Thymus (tissue), 11 donors: ENCODE measurements at regions not wholly inside any gene's neighbourhood (a gene's known extent, or its start where the extent isn't known, plus 50 kb on each side); places are given as distances from the start of the nearest gene placed in this dataset.

Experiments used
- DNase-seq, 9 donors: peaks; one replicate each; pipeline ENCODE4 v3.0.0-alpha.2; 2013; ENCODE audit warnings: low spot score in 9 of 9, low read depth in 6 of 9, missing footprints in 1 of 9
- H3K27ac ChIP-seq, 2 donors: one replicate each; pipeline ENCODE4 v1.5.1; 2013; ENCODE audit warnings: control low read depth in 1 of 2, low read depth in 1 of 2, low read length in 1 of 2, mild to moderate bottlenecking in 1 of 2, moderate library complexity in 1 of 2
- H3K27me3 ChIP-seq, 2 donors: one replicate each; pipeline ENCODE4 v1.5.1; 2013; ENCODE audit warnings: low read length in 1 of 2; ENCODE audit not compliant: control insufficient read depth in 2 of 2, insufficient read depth in 1 of 2
- H3K36me3 ChIP-seq, 2 donors: one replicate each; pipeline ENCODE4 v1.5.1; 2013; ENCODE audit warnings: low read length in 1 of 2, mild to moderate bottlenecking in 1 of 2, moderate library complexity in 1 of 2; ENCODE audit not compliant: control insufficient read depth in 2 of 2, insufficient read depth in 2 of 2
- H3K4me1 ChIP-seq, 2 donors: one replicate each; pipeline ENCODE4 v1.5.1; 2013; ENCODE audit warnings: low read length in 2 of 2; ENCODE audit not compliant: control insufficient read depth in 2 of 2, insufficient read depth in 2 of 2
- H3K4me3 ChIP-seq, 2 donors: one replicate each; pipeline ENCODE4 v1.5.1; 2013; ENCODE audit warnings: low read length in 2 of 2, control low read depth in 1 of 2, mild to moderate bottlenecking in 1 of 2
- H3K9me3 ChIP-seq, 2 donors: one replicate each; pipeline ENCODE4 v1.5.1; 2013; ENCODE audit warnings: low read length in 1 of 2, mild to moderate bottlenecking in 1 of 2; ENCODE audit not compliant: control insufficient read depth in 2 of 2, insufficient read depth in 1 of 2
- WGBS: extraction: QIAGEN DNeasy Blood & Tissue Kit; methylation state at CpG from one replicate; pipeline ENCODE4 v1.1.7; 2013; 5-methylcytosine and 5-hydroxymethylcytosine counted together
- donor health status: healthy.

DNA sequence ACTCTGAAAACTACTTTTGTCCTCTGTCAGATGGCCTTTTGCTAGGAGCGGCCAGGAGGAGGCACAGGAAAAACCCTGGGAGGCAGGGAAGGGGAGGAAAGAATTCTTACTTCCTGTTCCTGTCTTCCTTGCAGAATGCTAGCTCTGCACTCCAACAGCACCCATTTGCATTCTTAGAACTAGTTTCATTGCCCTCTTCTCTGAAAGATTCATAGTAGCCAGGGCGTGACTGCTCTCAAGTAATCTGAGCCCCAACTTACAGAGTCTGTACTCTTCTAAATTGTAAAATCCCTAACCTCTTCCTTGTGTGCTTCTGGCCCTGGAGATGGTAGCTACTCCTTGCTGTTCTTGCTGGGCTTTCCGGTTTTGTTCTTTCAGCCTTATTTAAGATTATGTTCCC is 75.3 kb upstream of the STEAP1 start:
- no peak for DNase-seq

DNA sequence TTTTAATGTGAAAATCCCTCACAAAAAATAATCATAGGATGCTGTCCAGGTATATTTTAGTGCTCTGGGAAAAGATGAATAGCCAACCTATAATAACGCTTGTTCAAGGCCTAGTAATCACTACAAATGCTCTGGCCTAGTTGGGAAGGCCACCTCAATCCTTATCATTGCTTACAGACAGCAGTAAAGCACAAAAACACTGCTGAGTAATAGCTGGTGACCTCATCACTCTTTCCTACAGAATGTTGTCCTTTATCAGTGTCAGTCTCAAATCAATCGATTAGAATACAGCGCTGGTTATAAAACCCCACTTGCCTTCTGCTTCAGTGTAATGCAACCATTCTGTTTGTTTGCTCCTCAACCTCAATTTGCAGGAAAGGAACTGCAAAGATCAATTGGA is 72.6 kb upstream of the STEAP1 start:
- Histone ChIP-seq H3K9me3 (no peaks in the 10 kb centered on the region), H3K4me1 (no peaks in the 10 kb centered on the region), H3K4me3 (no peak overlapping the region), H3K27me3 (no peaks in the 10 kb centered on the region), H3K36me3 (no peaks in the 10 kb centered on the region), H3K27ac (no peak overlapping the region)
- 94% methylated on average over 3 of the region's 3 CpGs for WGBS
- DNase-seq = no peak

More for the DNA sequence above, 75.3 kb upstream of the STEAP1 start:
- Histone ChIP-seq H3K9me3 (no peaks in the 10 kb centered on the region), H3K27ac (no peak overlapping the region), H3K4me3 (no peak overlapping the region), H3K27me3 (no peaks in the 10 kb centered on the region), H3K4me1 (no peaks in the 10 kb centered on the region), H3K36me3 (no peaks in the 10 kb centered on the region)
- WGBS = 93% methylated on average over 3 of the region's 3 CpGs

DNA sequence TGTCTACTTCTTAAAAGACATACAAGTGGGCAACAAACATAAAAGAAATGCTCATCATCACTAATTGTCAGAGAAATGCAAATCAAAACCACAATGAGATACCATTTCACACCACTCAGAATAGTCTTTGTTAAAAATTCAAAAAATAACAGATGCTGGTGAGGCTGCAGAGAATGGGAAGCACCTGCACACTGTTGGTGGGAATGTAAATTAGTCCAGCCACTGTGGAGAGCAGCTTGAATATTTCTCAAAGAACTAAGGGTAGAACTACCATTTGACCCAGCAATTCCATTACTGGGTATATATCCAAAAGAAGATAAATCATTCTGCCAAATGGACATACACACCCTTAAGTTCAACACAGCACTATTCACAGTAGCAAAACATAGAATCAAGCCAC is 61.8 kb upstream of the STEAP1 start:
- Histone ChIP-seq H3K27me3 (no peaks in the 10 kb centered on the region), H3K36me3 (no peaks in the 10 kb centered on the region), H3K9me3 (no peaks in the 10 kb centered on the region), H3K27ac (no peak overlapping the region), H3K4me1 (no peaks in the 10 kb centered on the region), H3K4me3 (no peak overlapping the region)
- DNase-seq = no peak

DNA sequence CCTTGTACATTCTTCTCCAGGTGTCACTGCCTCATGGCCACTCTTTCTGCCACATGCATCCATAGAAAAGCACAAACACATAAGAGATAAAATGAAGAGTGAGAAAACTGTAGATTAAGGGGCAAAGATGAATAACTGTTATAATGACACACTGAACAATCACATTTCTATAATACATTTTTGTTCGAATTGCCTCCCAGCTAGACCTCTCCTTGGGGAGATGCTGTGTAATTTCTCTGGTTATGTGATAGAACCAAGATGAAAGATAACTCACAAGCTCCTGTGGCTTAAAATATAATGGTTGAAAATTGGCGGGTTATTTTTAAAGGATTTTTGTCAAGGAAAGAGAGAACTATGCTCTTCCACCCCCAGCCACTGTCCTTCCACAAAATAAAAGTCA is 60.2 kb upstream of the STEAP1 start:
- Histone ChIP-seq H3K27ac (no peak overlapping the region), H3K9me3 (no peaks in the 10 kb centered on the region), H3K4me1 (no peaks in the 10 kb centered on the region), H3K27me3 (no peaks in the 10 kb centered on the region), H3K36me3 (no peaks in the 10 kb centered on the region), H3K4me3 (no peak overlapping the region)
- DNase-seq = no peak
- 91% methylated on average over 2 of the region's 2 CpGs for WGBS
